ENCODE measurements at regions not wholly inside any gene's neighbourhood (a gene's known extent, or its start where the extent isn't known, plus 50 kb on each side); places are given as distances from the start of the nearest gene placed in this dataset.

DNA sequence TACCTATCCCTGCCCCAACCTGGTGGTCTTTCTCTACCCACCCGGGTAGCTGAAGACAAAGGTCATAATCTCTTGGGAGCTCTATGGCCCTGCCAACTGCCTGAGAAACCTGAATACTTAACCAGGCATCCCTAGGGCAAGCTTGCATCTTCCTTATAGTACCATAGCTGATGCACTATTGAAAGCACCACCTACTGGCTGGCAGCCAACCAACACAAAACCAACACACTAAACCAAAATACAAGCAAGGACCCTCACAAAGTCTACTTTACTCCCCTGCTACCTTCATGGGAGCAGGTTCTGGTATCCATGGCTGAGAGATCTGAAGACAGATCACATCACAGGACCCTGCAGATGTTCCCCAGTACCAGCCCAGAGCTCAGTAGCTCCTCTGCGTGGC is 171.8 kb upstream of the TAS2R1 start:
- TF ChIP-seq, protein P1, sequence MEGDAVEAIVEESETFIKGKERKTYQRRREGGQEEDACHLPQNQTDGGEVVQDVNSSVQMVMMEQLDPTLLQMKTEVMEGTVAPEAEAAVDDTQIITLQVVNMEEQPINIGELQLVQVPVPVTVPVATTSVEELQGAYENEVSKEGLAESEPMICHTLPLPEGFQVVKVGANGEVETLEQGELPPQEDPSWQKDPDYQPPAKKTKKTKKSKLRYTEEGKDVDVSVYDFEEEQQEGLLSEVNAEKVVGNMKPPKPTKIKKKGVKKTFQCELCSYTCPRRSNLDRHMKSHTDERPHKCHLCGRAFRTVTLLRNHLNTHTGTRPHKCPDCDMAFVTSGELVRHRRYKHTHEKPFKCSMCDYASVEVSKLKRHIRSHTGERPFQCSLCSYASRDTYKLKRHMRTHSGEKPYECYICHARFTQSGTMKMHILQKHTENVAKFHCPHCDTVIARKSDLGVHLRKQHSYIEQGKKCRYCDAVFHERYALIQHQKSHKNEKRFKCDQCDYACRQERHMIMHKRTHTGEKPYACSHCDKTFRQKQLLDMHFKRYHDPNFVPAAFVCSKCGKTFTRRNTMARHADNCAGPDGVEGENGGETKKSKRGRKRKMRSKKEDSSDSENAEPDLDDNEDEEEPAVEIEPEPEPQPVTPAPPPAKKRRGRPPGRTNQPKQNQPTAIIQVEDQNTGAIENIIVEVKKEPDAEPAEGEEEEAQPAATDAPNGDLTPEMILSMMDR (IDR thresholded peaks at IDR 0.05; ENCODE audit: poor library complexity), result no peak
- TF ChIP-seq EZH2 (IDR thresholded peaks at IDR 0.05; ENCODE audit: borderline replicate concordance) (no peak), EZH2phosphoT487 (IDR thresholded peaks at IDR 0.05; ENCODE audit: low read depth, severe bottlenecking, unreplicated experiment) (no peak)

Data from hepatocyte (in vitro differentiated cells).